ENCODE measurements at regions not wholly inside any gene's neighbourhood (a gene's known extent, or its start where the extent isn't known, plus 50 kb on each side); places are given as distances from the start of the nearest gene placed in this dataset.

- no peak for TF ChIP-seq CTCF (IDR thresholded peaks at IDR 0.05; ENCODE audit: low read depth, low read length)
- POLR2A ChIA-PET = no interaction called here
- DNase-seq (ENCODE audit: low read depth, low spot score) = no peak
- CTCF ChIA-PET = no interaction called here
- Histone ChIP-seq H3K9me3 (ENCODE audit: control insufficient read depth, insufficient read depth, low read length) (peaks cover 4% of the 10 kb centered on the region; the same call in 1 of the 2 replicates), H3K4me3 (ENCODE audit: low read depth, low read length) (no peak overlapping the region), H3K27ac (ENCODE audit: low read depth, low read length) (no peak overlapping the region), H3K27me3 (ENCODE audit: control insufficient read depth, insufficient read depth, low read length) (no peaks in the 10 kb centered on the region)
Measured at GRCh38 chr9:26551451-26551850, 341.2 kb downstream of the CAAP1 start.

GRCh38 chr9:26548781-26549290 is 343.8 kb downstream of the CAAP1 start:
- Histone ChIP-seq H3K27ac (ENCODE audit: low read depth, low read length) (no peak overlapping the region), H3K27me3 (ENCODE audit: control insufficient read depth, insufficient read depth, low read length) (no peaks in the 10 kb centered on the region), H3K9me3 (ENCODE audit: control insufficient read depth, insufficient read depth, low read length) (peaks cover 4% of the 10 kb centered on the region; the same call in 1 of the 2 replicates), H3K4me3 (ENCODE audit: low read depth, low read length) (no peak overlapping the region)
- CTCF ChIA-PET = no interaction called here
- no peak for TF ChIP-seq CTCF (IDR thresholded peaks at IDR 0.05; ENCODE audit: low read depth, low read length)
- no peak for DNase-seq (ENCODE audit: low read depth, low spot score)
- POLR2A ChIA-PET = no interaction called here

- no peak overlapping the region for H3K4me3 ChIP-seq (ENCODE audit: low read depth, low read length)
- no peak for DNase-seq (ENCODE audit: low read depth, low spot score)
- H3K27ac ChIP-seq (ENCODE audit: low read depth, low read length) = no peak overlapping the region
- ChIA-PET POLR2A (no interaction called here), CTCF (no interaction called here)
- no peak for TF ChIP-seq CTCF (IDR thresholded peaks at IDR 0.05; ENCODE audit: low read depth, low read length)
- H3K27me3 ChIP-seq (ENCODE audit: control insufficient read depth, insufficient read depth, low read length) = no peaks in the 10 kb centered on the region
- peaks cover 7% of the 10 kb centered on the region; the same call in 1 of the 2 replicates for H3K9me3 ChIP-seq (ENCODE audit: control insufficient read depth, insufficient read depth, low read length)
Measured at GRCh38 chr9:26539867-26540493, 352.6 kb downstream of the CAAP1 start.

- Histone ChIP-seq H3K27me3 (ENCODE audit: control insufficient read depth, insufficient read depth, low read length) (no peaks in the 10 kb centered on the region), H3K4me3 (ENCODE audit: low read depth, low read length) (no peak overlapping the region), H3K9me3 (ENCODE audit: control insufficient read depth, insufficient read depth, low read length) (peaks cover 7% of the 10 kb centered on the region; the same call in 1 of the 2 replicates), H3K27ac (ENCODE audit: low read depth, low read length) (no peak overlapping the region)
- ChIA-PET POLR2A (no interaction called here), CTCF (no interaction called here)
- DNase-seq (ENCODE audit: low read depth, low spot score) = no peak
- TF ChIP-seq CTCF (IDR thresholded peaks at IDR 0.05; ENCODE audit: low read depth, low read length) = no peak
Measured at GRCh38 chr9:26537211-26537610, 355.4 kb downstream of the CAAP1 start.

- H3K4me3 ChIP-seq (ENCODE audit: low read depth, low read length) = no peak overlapping the region
- ChIA-PET POLR2A (no interaction called here), CTCF (no interaction called here)
- H3K9me3 ChIP-seq (ENCODE audit: control insufficient read depth, insufficient read depth, low read length) = peaks cover 7% of the 10 kb centered on the region; the same call in 1 of the 2 replicates
- no peaks in the 10 kb centered on the region for H3K27me3 ChIP-seq (ENCODE audit: control insufficient read depth, insufficient read depth, low read length)
- no peak for TF ChIP-seq CTCF (IDR thresholded peaks at IDR 0.05; ENCODE audit: low read depth, low read length)
- no peak for DNase-seq (ENCODE audit: low read depth, low spot score)
- H3K27ac ChIP-seq (ENCODE audit: low read depth, low read length) = no peak overlapping the region
Measured at GRCh38 chr9:26535151-26535550, 357.5 kb downstream of the CAAP1 start.

Data from AG04450 (cell line).